ENCODE measurements at regions not wholly inside any gene's neighbourhood (a gene's known extent, or its start where the extent isn't known, plus 50 kb on each side); places are given as distances from the start of the nearest gene placed in this dataset.
"Not testable (repeated sequence)": the region's sequence is repeated elsewhere in the genome, so short reads cannot be mapped to it uniquely, and the experiment has no call there.

GRCh38 chrY:7753711-7754110 lies 842.2 kb upstream of the AMELY start:
- DNase-seq (ENCODE audit: extremely low read depth in 1 of 11, low read depth in 9 of 11, low spot score in 4 of 11): no peak

- no peak for DNase-seq (ENCODE audit: extremely low read depth in 1 of 11, low read depth in 9 of 11, low spot score in 4 of 11)
These were observed 835.2 kb upstream of the AMELY start for GRCh38 chrY:7746781-7747180.

- no peak for DNase-seq (ENCODE audit: extremely low read depth in 1 of 11, low read depth in 9 of 11, low spot score in 4 of 11)
These were observed 834.0 kb upstream of the AMELY start for GRCh38 chrY:7745581-7745901.

- DNase-seq (ENCODE audit: extremely low read depth in 1 of 11, low read depth in 9 of 11, low spot score in 4 of 11): no peak
These were observed 833.4 kb upstream of the AMELY start for GRCh38 chrY:7744691-7745580.

GRCh38 chrY:7736847-7737365 lies 825.4 kb upstream of the AMELY start:
- DNase-seq (ENCODE audit: extremely low read depth in 1 of 11, low read depth in 9 of 11, low spot score in 4 of 11): no peak

- no peak for DNase-seq (ENCODE audit: extremely low read depth in 1 of 11, low read depth in 9 of 11, low spot score in 4 of 11)
These were observed 820.1 kb upstream of the AMELY start for GRCh38 chrY:7731651-7732050.

GRCh38 chrY:7730664-7731063 lies 819.1 kb upstream of the AMELY start:
- no peak for DNase-seq (ENCODE audit: extremely low read depth in 1 of 11, low read depth in 9 of 11, low spot score in 4 of 11)

- DNase-seq (ENCODE audit: extremely low read depth in 1 of 11, low read depth in 9 of 11, low spot score in 4 of 11): no peak
These were observed 818.5 kb upstream of the AMELY start for GRCh38 chrY:7730071-7730470.

GRCh38 chrY:7729318-7730011 lies 817.9 kb upstream of the AMELY start:
- DNase-seq (ENCODE audit: extremely low read depth in 1 of 11, low read depth in 9 of 11, low spot score in 4 of 11): no peak

GRCh38 chrY:7728935-7729317 lies 817.4 kb upstream of the AMELY start:
- DNase-seq (ENCODE audit: extremely low read depth in 1 of 11, low read depth in 9 of 11, low spot score in 4 of 11): no peak

GRCh38 chrY:7725791-7726460 lies 814.4 kb upstream of the AMELY start:
- DNase-seq (ENCODE audit: extremely low read depth in 1 of 11, low read depth in 9 of 11, low spot score in 4 of 11): no peak

- DNase-seq (ENCODE audit: extremely low read depth in 1 of 11, low read depth in 9 of 11, low spot score in 4 of 11): no peak
These were observed 812.6 kb upstream of the AMELY start for GRCh38 chrY:7723991-7724632.

- DNase-seq (ENCODE audit: extremely low read depth in 1 of 11, low read depth in 9 of 11, low spot score in 4 of 11): no peak
These were observed 811.6 kb upstream of the AMELY start for GRCh38 chrY:7723127-7723526.

- DNase-seq (ENCODE audit: extremely low read depth in 1 of 11, low read depth in 9 of 11, low spot score in 4 of 11): no peak
These were observed 811.0 kb upstream of the AMELY start for GRCh38 chrY:7722566-7722965.

GRCh38 chrY:7720974-7721373 lies 809.4 kb upstream of the AMELY start:
- no peak for DNase-seq (ENCODE audit: extremely low read depth in 1 of 11, low read depth in 9 of 11, low spot score in 4 of 11)

GRCh38 chrY:7719271-7719670 lies 807.7 kb upstream of the AMELY start:
- no peak for DNase-seq (ENCODE audit: extremely low read depth in 1 of 11, low read depth in 9 of 11, low spot score in 4 of 11)

GRCh38 chrY:7718626-7719025 lies 807.1 kb upstream of the AMELY start:
- no peak for DNase-seq (ENCODE audit: extremely low read depth in 1 of 11, low read depth in 9 of 11, low spot score in 4 of 11)

- no peak for DNase-seq (ENCODE audit: extremely low read depth in 1 of 11, low read depth in 9 of 11, low spot score in 4 of 11)
These were observed 806.6 kb upstream of the AMELY start for GRCh38 chrY:7718126-7718525.

- DNase-seq (ENCODE audit: extremely low read depth in 1 of 11, low read depth in 9 of 11, low spot score in 4 of 11): no peak
These were observed 802.9 kb upstream of the AMELY start for GRCh38 chrY:7714426-7714825.

- not testable (repeated sequence) for DNase-seq (ENCODE audit: extremely low read depth in 1 of 11, low read depth in 9 of 11, low spot score in 4 of 11)
These were observed 802.2 kb upstream of the AMELY start for GRCh38 chrY:7713738-7714137.
